ENCODE measurements at regions not wholly inside any gene's neighbourhood (a gene's known extent, or its start where the extent isn't known, plus 50 kb on each side); places are given as distances from the start of the nearest gene placed in this dataset.

DNA sequence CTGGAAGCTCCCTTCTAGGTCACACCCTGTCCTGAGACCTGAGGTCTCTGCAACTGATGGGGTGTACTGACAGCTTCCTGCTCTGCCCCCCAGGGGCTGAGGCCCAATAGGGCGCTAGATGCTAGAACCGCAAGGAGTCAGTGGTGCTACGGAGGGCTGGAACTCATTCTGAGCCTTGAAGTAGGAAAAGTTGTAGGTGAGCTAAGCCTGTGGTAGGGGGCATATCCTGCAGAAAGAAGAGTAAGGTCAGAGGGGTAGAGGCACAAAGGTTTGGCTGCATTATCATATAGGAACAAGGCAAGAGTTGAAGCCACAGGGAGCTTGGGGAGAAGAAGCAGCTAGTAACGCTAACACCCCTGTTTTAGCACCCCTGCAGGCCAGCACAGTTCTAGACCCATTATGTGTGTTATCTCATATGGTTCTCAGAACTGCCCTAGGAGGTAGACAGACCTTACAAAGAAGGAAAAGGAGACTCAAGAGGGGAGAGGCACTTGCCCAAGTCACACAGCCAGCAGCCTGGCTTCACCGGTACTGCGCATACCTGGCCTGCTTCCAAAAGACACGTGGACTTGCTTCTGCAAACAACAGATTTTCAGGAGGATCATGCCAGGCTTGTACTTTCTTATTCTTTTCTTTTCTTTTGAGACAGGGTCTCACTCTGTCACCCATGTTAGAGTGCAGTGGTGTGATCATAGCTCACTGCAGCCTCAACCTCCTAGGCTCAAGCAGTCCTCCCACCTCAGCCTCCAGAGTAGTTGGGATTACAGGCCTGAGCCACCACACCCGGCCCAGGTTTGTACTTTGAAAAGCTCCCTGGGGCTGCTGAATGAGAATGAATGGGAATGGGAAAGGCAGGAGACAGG, 156.1 kb downstream of the MRPL14 start (continued):
- TF ChIP-seq ZMIZ1 (IDR thresholded peaks at IDR 0.05; ENCODE audit: low read depth in 2 of 2, low read length in 2 of 2) (no peak), SUPT5H (IDR thresholded peaks at IDR 0.05) (no peak), ZNF133 (CRISPR knock-in tag; IDR thresholded peaks at IDR 0.05) (no peak), BRCA1 (IDR thresholded peaks at IDR 0.05) (no peak), BRCA1 (CRISPR knock-in tag; IDR thresholded peaks at IDR 0.05) (no peak), USF1 (CRISPR knock-in tag; IDR thresholded peaks at IDR 0.05) (no peak), ZBED1 (IDR thresholded peaks at IDR 0.05) (no peak), MED1 (CRISPR knock-in tag; IDR thresholded peaks at IDR 0.05; ENCODE audit: borderline replicate concordance) (no peak), ZNF584 (CRISPR knock-in tag; IDR thresholded peaks at IDR 0.05; ENCODE audit: low read depth) (0 out of 2 replicates have a peak, but pooled peaks have one; percentile 55), ZNF253 (CRISPR knock-in tag; conservative IDR thresholded peaks at IDR 0.05) (no peak), YBX1 (IDR thresholded peaks at IDR 0.05) (no peak), HNRNPK (IDR thresholded peaks at IDR 0.05; ENCODE audit: low read depth, low read length, poor library complexity, severe bottlenecking) (no peak)
- TF ChIP-seq, protein P1, sequence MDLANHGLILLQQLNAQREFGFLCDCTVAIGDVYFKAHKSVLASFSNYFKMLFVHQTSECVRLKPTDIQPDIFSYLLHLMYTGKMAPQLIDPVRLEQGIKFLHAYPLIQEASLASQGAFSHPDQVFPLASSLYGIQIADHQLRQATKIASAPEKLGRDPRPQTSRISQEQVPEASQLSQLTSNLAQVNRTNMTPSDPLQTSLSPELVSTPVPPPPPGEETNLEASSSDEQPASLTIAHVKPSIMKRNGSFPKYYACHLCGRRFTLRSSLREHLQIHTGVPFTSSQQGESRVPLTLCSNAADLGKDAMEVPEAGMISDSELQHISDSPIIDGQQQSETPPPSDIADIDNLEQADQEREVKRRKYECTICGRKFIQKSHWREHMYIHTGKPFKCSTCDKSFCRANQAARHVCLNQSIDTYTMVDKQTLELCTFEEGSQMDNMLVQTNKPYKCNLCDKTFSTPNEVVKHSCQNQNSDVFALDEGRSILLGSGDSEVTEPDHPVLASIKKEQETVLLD (IDR thresholded peaks at IDR 0.05) = no peak

Data from K562 (cell line).